ENCODE measurements at regions not wholly inside any gene's neighbourhood (a gene's known extent, or its start where the extent isn't known, plus 50 kb on each side); places are given as distances from the start of the nearest gene placed in this dataset.

GRCh38 chr17:55639096-55639495, 83.6 kb downstream of the TMEM100 start:
- H3K4me3 ChIP-seq (ENCODE audit: low read length): no peak overlapping the region
- DNase-seq (ENCODE audit: low read depth, low spot score): no peak

GRCh38 chr17:55635253-55635914, 87.3 kb downstream of the TMEM100 start:
- H3K4me3 ChIP-seq (ENCODE audit: low read length): no peak overlapping the region
- no peak for DNase-seq (ENCODE audit: low read depth, low spot score)

DNA sequence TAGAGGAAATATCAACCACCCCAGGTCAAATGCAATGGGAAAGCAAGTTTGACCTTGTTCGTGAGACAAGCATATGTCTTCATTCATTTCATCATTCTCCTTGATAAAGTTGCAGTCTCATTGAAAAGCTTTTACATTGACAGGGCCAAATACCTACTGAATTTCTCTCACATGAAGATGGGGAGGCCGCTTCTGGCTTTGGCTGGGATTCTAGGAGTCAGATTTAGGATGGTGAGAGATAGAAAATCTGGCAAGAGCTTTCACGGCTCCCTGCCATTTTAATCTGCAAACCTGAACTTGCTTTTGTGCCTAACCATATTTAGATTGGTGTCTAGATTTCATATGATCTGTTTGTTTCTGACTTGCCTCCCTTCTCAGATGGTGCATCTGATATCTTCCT, 88.0 kb downstream of the TMEM100 start:
- H3K4me3 ChIP-seq (ENCODE audit: low read length): no peak overlapping the region
- DNase-seq (ENCODE audit: low read depth, low spot score): no peak

DNA sequence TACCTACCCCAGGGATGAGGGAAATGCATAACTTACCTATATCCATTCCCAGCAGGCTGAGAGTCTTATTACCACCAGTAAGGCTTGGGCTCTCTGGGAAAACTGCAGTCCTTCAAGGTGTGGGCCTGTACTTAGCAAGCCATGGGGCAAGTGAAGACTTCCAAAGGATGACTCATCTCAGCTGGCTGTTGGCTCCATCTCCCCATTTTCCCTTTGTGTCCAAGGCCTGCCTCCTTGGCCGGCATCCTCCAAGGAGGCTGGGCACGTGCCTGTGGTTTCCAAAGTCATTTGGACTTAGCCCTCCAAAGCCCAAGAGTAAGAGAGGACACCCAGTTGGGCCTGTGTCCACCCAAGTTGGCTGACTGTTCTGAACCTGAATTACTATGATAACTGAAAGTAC, 89.8 kb downstream of the TMEM100 start:
- DNase-seq (ENCODE audit: low read depth, low spot score): no peak
- no peak overlapping the region for H3K4me3 ChIP-seq (ENCODE audit: low read length)

- DNase-seq (ENCODE audit: low read depth, low spot score): no peak
- no peak overlapping the region for H3K4me3 ChIP-seq (ENCODE audit: low read length)
Observed at GRCh38 chr17:55632236-55632635, 90.4 kb downstream of the TMEM100 start.

DNA sequence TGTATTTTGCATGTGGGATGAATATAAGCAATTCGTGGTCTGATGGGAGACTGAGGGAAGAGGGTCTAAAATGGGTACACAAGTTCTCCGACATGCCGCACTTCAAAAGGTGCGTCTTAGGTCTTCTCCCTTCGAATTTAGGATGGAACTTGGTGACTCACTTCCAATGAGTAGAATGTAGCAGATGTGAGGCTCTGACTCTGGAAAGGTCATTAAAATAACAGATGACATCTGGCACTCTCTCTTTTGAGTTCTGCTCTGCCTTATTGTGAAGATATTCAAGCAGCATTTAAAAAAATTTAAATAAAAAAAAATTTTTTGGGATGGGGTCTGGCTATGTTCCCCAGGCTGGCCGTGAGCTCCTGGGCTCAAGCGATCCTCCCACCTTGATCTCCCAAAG, 92.7 kb downstream of the TMEM100 start:
- H3K4me3 ChIP-seq (ENCODE audit: low read length): no peak overlapping the region
- DNase-seq (ENCODE audit: low read depth, low spot score): no peak

- H3K4me3 ChIP-seq (ENCODE audit: low read length): no peak overlapping the region
- DNase-seq (ENCODE audit: low read depth, low spot score): no peak
Observed at GRCh38 chr17:55625521-55625920, 97.1 kb downstream of the TMEM100 start.

DNA sequence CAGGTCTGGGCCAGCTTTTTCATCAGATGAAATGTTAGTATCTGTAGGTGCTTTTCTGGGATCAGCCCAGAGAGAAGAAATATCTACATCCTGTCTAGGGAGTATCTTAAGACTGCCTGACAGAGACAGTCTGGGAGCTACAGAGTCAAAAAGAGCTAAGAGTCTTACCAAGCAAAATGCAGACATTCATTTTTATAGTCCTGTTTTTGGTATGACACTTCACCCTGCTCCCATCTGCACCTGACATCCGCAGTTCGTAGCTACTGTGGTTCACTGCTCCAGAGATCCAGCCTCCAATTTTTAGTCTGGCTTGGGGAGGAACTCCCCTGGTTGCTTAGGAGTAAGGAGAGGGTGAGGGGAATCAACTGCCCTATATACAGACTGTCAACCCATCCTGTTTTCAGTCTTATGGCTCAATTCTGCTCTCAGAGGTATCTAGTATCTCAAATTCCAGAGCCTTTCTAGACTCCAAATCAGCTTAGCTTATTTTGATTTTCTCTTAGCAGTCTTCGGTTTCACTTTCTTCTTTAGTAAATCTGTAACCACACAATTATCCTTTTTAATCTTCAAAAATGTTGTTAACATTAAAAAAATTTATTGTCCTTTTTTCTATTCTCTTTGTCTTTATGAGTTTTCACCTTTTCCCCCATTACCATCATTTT, 97.8 kb downstream of the TMEM100 start:
- H3K4me3 ChIP-seq (ENCODE audit: low read length): no peak overlapping the region
- no peak for DNase-seq (ENCODE audit: low read depth, low spot score)

- H3K4me3 ChIP-seq (ENCODE audit: low read length): no peak overlapping the region
- no peak for DNase-seq (ENCODE audit: low read depth, low spot score)
Observed at GRCh38 chr17:55622547-55622946, 100.1 kb downstream of the TMEM100 start.

GRCh38 chr17:55620945-55621344, 101.7 kb downstream of the TMEM100 start:
- no peak for DNase-seq (ENCODE audit: low read depth, low spot score)
- no peak overlapping the region for H3K4me3 ChIP-seq (ENCODE audit: low read length)

- H3K4me3 ChIP-seq (ENCODE audit: low read length): no peak overlapping the region
- DNase-seq (ENCODE audit: low read depth, low spot score): no peak
Observed at GRCh38 chr17:55620023-55620422, 102.6 kb downstream of the TMEM100 start.

DNA sequence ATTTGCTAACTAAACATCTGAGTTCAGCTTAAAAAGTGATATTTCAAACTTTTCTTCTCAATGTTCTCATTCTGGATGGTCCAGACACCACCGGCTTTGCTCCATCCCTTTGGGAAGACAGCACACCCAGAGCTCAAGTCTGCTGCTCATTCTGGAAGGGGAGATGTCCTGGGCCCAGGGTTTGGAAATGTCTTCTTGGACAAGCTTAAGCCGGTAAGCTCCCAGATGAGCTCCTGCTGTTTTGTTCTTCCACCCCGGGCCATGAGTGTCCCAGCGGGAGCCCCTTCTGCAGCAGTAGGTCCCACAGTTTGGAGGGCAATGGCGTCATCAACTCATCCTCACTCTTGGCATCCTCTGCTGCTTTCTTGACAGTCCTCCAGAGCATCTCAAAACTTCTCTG, 105.2 kb downstream of the TMEM100 start:
- no peak overlapping the region for H3K4me3 ChIP-seq (ENCODE audit: low read length)
- DNase-seq (ENCODE audit: low read depth, low spot score): no peak

DNA sequence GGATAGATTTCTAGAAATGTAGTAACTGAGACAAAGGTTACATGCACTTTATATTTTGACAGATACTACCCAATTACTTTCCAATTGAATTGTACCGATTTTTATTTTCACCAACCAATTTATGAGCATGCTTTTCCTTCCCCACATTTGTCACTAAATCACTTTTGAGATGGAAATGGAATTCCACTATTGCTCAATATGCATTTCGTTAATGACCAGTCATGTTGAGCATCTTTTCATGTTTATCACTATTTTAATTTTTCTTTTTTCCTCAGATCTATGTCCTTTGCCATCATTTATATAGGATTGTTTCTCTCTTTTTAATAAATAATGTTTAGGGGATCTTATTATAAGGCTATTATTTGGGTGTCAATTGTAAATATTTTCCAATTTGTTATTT, 102.8 kb upstream of the SMIM36 start:
- H3K4me3 ChIP-seq (ENCODE audit: low read length): no peak overlapping the region
- no peak for DNase-seq (ENCODE audit: low read depth, low spot score)

DNA sequence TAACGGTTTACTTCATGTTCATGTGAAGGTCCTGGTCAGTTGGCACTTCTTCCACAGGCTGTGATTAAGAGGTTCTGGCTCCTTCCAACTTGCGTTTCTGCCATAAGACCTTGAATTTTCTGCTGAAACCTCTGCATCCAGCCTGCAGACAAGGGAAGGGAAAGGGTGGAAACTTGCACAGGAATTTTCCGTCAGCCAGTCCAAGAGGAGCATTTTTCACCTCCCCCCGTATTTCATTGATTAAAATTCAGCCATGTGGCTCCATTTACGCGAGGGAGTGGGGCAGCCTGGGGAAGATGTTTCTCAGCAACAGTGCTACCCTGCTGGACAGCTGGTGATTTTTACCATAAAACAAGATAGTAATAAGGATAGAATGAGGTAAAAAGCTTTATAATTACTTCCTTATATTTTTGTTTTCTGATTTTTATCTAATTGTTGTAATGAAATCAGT, 101.5 kb upstream of the SMIM36 start:
- no peak for DNase-seq (ENCODE audit: low read depth, low spot score)
- no peak overlapping the region for H3K4me3 ChIP-seq (ENCODE audit: low read length)

- no peak overlapping the region for H3K4me3 ChIP-seq (ENCODE audit: low read length)
- no peak for DNase-seq (ENCODE audit: low read depth, low spot score)
Observed at GRCh38 chr17:55607731-55608341, 96.6 kb upstream of the SMIM36 start.

- no peak overlapping the region for H3K4me3 ChIP-seq (ENCODE audit: low read length)
- DNase-seq (ENCODE audit: low read depth, low spot score): no peak
Observed at GRCh38 chr17:55606488-55606815, 95.2 kb upstream of the SMIM36 start.

GRCh38 chr17:55605705-55606487, 94.6 kb upstream of the SMIM36 start:
- no peak overlapping the region for H3K4me3 ChIP-seq (ENCODE audit: low read length)
- DNase-seq (ENCODE audit: low read depth, low spot score): no peak

- DNase-seq (ENCODE audit: low read depth, low spot score): peak; percentile 23
- H3K4me3 ChIP-seq (ENCODE audit: low read length): no peak overlapping the region
Observed at GRCh38 chr17:55601874-55602364, 90.7 kb upstream of the SMIM36 start.

GRCh38 chr17:55598495-55598894, 87.2 kb upstream of the SMIM36 start:
- H3K4me3 ChIP-seq (ENCODE audit: low read length): no peak overlapping the region
- no peak for DNase-seq (ENCODE audit: low read depth, low spot score)
